ENCODE measurements at regions not wholly inside any gene's neighbourhood (a gene's known extent, or its start where the extent isn't known, plus 50 kb on each side); places are given as distances from the start of the nearest gene placed in this dataset.
A peak's percentile ranks its signal among the peaks of the same experiment; 100 is the strongest.

GRCh38 chr10:33455029-33455428 lies 120.6 kb upstream of the NRP1 start:
- no peak for DNase-seq
- H3K27me3 ChIP-seq (replicated peaks; ENCODE audit: insufficient read depth): no peaks in the 10 kb centered on the region
- in situ Hi-C loops (cut with MboI): no loop called here
- peaks cover 35% of the 10 kb centered on the region for H3F3A ChIP-seq (ENCODE audit: insufficient read depth)
- TF ChIP-seq EZH2 (IDR thresholded peaks at IDR 0.05; ENCODE audit: insufficient read depth, poor library complexity, severe bottlenecking): no peak
- TF ChIP-seq EZH2phosphoT487 (IDR thresholded peaks at IDR 0.05; ENCODE audit: insufficient read depth, low read depth): no peak
- no peak overlapping the region for H3K4me2 ChIP-seq (ENCODE audit: unreplicated experiment)
- no peaks in the 10 kb centered on the region for H3K79me2 ChIP-seq (ENCODE audit: insufficient read depth)
- no peaks in the 10 kb centered on the region for H3K9me3 ChIP-seq (ENCODE audit: low read depth)
- H2AFZ ChIP-seq: no peak overlapping the region
- H3K9ac ChIP-seq: no peak overlapping the region
- H3K27ac ChIP-seq: no peak overlapping the region
- H4K20me1 ChIP-seq (ENCODE audit: insufficient read depth): no peaks in the 10 kb centered on the region
- peaks cover 29% of the 10 kb centered on the region for H3K4me1 ChIP-seq (ENCODE audit: insufficient read depth)
- WGBS, 2 experiments (ENCODE audit: low coverage in 1 of 2, low lambda C conversion rate in 2 of 2, missing lambda C conversion rate in 2 of 2): 93 to 100% methylated on average over 2 of the region's 2 CpGs
- no peaks in the 10 kb centered on the region for H3K9me2 ChIP-seq (ENCODE audit: insufficient read depth)
- H3K36me3 ChIP-seq (ENCODE audit: low read depth): no peaks in the 10 kb centered on the region; the same call in 1 of the 2 replicates
- no peak overlapping the region for H3K4me3 ChIP-seq

- H3K4me1 ChIP-seq (ENCODE audit: insufficient read depth): peaks cover 24% of the 10 kb centered on the region
- no peaks in the 10 kb centered on the region for H4K20me1 ChIP-seq (ENCODE audit: insufficient read depth)
- H3K9me3 ChIP-seq (ENCODE audit: low read depth): no peaks in the 10 kb centered on the region
- TF ChIP-seq EZH2phosphoT487 (IDR thresholded peaks at IDR 0.05; ENCODE audit: insufficient read depth, low read depth): no peak
- TF ChIP-seq EZH2 (IDR thresholded peaks at IDR 0.05; ENCODE audit: insufficient read depth, poor library complexity, severe bottlenecking): no peak
- no peaks in the 10 kb centered on the region for H3K9me2 ChIP-seq (ENCODE audit: insufficient read depth)
- H3K4me2 ChIP-seq (ENCODE audit: unreplicated experiment): no peak overlapping the region
- H3K27me3 ChIP-seq (replicated peaks; ENCODE audit: insufficient read depth): no peaks in the 10 kb centered on the region
- in situ Hi-C loops (cut with MboI): no loop called here
- WGBS, 2 experiments (ENCODE audit: low coverage in 1 of 2, low lambda C conversion rate in 2 of 2, missing lambda C conversion rate in 2 of 2): 88% methylated on average over 2 of the region's 2 CpGs
- no peak overlapping the region for H3K4me3 ChIP-seq
- DNase-seq: no peak
- H3K36me3 ChIP-seq (ENCODE audit: low read depth): no peaks in the 10 kb centered on the region; the same call in 1 of the 2 replicates
- H3K27ac ChIP-seq: no peak overlapping the region
- H3K79me2 ChIP-seq (ENCODE audit: insufficient read depth): no peaks in the 10 kb centered on the region
- no peak overlapping the region for H2AFZ ChIP-seq
- no peak overlapping the region for H3K9ac ChIP-seq
- peaks cover 30% of the 10 kb centered on the region for H3F3A ChIP-seq (ENCODE audit: insufficient read depth)
Observed at GRCh38 chr10:33454554-33454953, 120.1 kb upstream of the NRP1 start.

GRCh38 chr10:33453081-33454025 lies 118.9 kb upstream of the NRP1 start:
- H3K9me3 ChIP-seq (ENCODE audit: low read depth): no peaks in the 10 kb centered on the region
- peaks cover 18% of the 10 kb centered on the region for H3K4me1 ChIP-seq (ENCODE audit: insufficient read depth)
- peak overlapping the region; percentile 25 for H3K4me2 ChIP-seq (ENCODE audit: unreplicated experiment)
- H3K4me3 ChIP-seq: no peak overlapping the region
- H3K79me2 ChIP-seq (ENCODE audit: insufficient read depth): no peaks in the 10 kb centered on the region
- no peak for TF ChIP-seq EZH2 (IDR thresholded peaks at IDR 0.05; ENCODE audit: insufficient read depth, poor library complexity, severe bottlenecking)
- no peak for TF ChIP-seq EZH2phosphoT487 (IDR thresholded peaks at IDR 0.05; ENCODE audit: insufficient read depth, low read depth)
- no peaks in the 10 kb centered on the region; the same call in 1 of the 2 replicates for H3K36me3 ChIP-seq (ENCODE audit: low read depth)
- peak; percentile 75 for DNase-seq
- in situ Hi-C loops (cut with MboI): no loop called here
- no peaks in the 10 kb centered on the region for H4K20me1 ChIP-seq (ENCODE audit: insufficient read depth)
- WGBS, 2 experiments (ENCODE audit: low coverage in 1 of 2, low lambda C conversion rate in 2 of 2, missing lambda C conversion rate in 2 of 2): 40 to 41% methylated on average over 9 of the region's 9 CpGs
- no peaks in the 10 kb centered on the region for H3K27me3 ChIP-seq (replicated peaks; ENCODE audit: insufficient read depth)
- H3K9me2 ChIP-seq (ENCODE audit: insufficient read depth): no peaks in the 10 kb centered on the region
- H3F3A ChIP-seq (ENCODE audit: insufficient read depth): peaks cover 26% of the 10 kb centered on the region
- peak overlapping the region; percentile 10; the same call in 1 of the 2 replicates for H2AFZ ChIP-seq
- peak overlapping the region; percentile 18; the same call in 1 of the 2 replicates for H3K27ac ChIP-seq
- no peak overlapping the region for H3K9ac ChIP-seq

- Histone ChIP-seq H3K4me3 (no peak overlapping the region), H3K4me2 (ENCODE audit: unreplicated experiment) (no peak overlapping the region), H3K9me2 (ENCODE audit: insufficient read depth) (no peaks in the 10 kb centered on the region), H3K36me3 (ENCODE audit: low read depth) (no peaks in the 10 kb centered on the region; the same call in 1 of the 2 replicates), H4K20me1 (ENCODE audit: insufficient read depth) (no peaks in the 10 kb centered on the region), H3K27me3 (replicated peaks; ENCODE audit: insufficient read depth) (no peaks in the 10 kb centered on the region), H2AFZ (no peak overlapping the region), H3F3A (ENCODE audit: insufficient read depth) (peaks cover 17% of the 10 kb centered on the region), H3K79me2 (ENCODE audit: insufficient read depth) (no peaks in the 10 kb centered on the region), H3K9me3 (ENCODE audit: low read depth) (no peaks in the 10 kb centered on the region), H3K27ac (no peak overlapping the region), H3K4me1 (ENCODE audit: insufficient read depth) (peaks cover 13% of the 10 kb centered on the region), H3K9ac (no peak overlapping the region)
- no peak for TF ChIP-seq EZH2 (IDR thresholded peaks at IDR 0.05; ENCODE audit: insufficient read depth, poor library complexity, severe bottlenecking)
- no peak for TF ChIP-seq EZH2phosphoT487 (IDR thresholded peaks at IDR 0.05; ENCODE audit: insufficient read depth, low read depth)
- 94 to 95% methylated on average over 7 of the region's 7 CpGs for WGBS, 2 experiments (ENCODE audit: low coverage in 1 of 2, low lambda C conversion rate in 2 of 2, missing lambda C conversion rate in 2 of 2)
- DNase-seq: no peak
- in situ Hi-C loops (cut with MboI): no loop called here
Observed at GRCh38 chr10:33448421-33449140, 114.1 kb upstream of the NRP1 start.
